Activated naive CD8-positive, alpha-beta T cell treated with anti-CD3 and anti-CD28 coated beads, Interleukin-2, amount 50 U/mL, for 24 hours (primary cell): ENCODE measurements at regions not wholly inside any gene's neighbourhood (a gene's known extent, or its start where the extent isn't known, plus 50 kb on each side); places are given as distances from the start of the nearest gene placed in this dataset.

Source experiments
- ATAC-seq: fragments of 150-1000 bp; cut with Tn5 transposase; one replicate; pipeline ENCODE4 v1.10.0; 2021
- DNase-seq: peaks from one replicate; pipeline ENCODE4 v3.0.0; 2021
- H3K27ac Mint-ChIP-seq: one replicate; pipeline ENCODE4 v1.8.0; 2021; ENCODE audit warnings: mild to moderate bottlenecking, mixed read lengths
- H3K27me3 Mint-ChIP-seq: one replicate; pipeline ENCODE4 v1.8.0; 2021; ENCODE audit warnings: mixed read lengths
- H3K36me3 Mint-ChIP-seq: one replicate; pipeline ENCODE4 v1.8.0; 2021; ENCODE audit warnings: low read depth, mixed read lengths
- H3K4me1 Mint-ChIP-seq: one replicate; pipeline ENCODE4 v1.8.0; 2021; ENCODE audit warnings: mixed read lengths
- H3K4me3 Mint-ChIP-seq: one replicate; pipeline ENCODE4 v1.8.0; 2021; ENCODE audit warnings: mild to moderate bottlenecking, moderate library complexity, mixed read lengths
- H3K9me3 Mint-ChIP-seq: one replicate; pipeline ENCODE4 v1.8.0; 2021; ENCODE audit warnings: mixed read lengths

DNA sequence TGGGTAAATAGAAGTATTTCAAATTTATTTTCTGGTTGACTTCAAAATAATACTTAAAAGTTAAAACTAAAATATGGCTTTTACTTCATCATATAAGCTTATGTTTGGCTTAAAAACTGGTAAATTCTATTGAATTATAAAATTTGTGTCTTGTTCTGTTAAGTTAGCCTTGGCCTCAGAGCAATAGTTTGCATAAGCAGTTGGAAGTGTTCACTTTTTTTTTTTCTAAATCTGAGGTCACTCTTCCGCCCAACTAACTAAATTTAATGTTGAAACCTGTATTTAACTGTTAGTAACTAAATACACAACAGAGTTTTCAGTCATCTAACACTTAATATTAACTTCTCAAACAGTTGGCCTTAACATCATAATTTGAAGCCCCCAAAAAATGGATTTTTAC, 871.7 kb upstream of the ADAMTS5 start:
- no peak overlapping the region for H3K27ac Mint-ChIP-seq
- no peak for DNase-seq

DNA sequence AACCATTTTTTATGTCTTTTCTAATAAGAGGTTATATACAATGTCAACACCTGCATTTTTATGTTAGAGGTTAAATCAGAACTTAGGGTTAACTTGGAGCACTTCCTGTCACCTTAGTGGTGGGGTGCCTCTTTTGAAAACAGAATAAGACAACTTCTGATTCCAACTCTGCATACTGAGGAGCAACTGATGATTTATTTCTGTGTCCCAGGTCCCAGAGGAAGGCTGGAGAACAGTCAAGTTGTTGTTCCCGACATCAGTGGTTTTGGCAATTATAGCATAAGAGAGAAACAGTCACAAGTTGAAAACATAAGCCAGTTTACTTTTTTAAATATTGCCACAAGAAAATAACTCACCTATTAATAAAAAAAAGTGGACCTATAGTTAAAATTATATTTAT, 871.0 kb upstream of the ADAMTS5 start:
- no peak for DNase-seq
- no peak overlapping the region for H3K27ac Mint-ChIP-seq
- no peaks in the 10 kb centered on the region for H3K4me1 Mint-ChIP-seq
- no peaks in the 10 kb centered on the region for H3K36me3 Mint-ChIP-seq
- ATAC-seq: no peak
- H3K9me3 Mint-ChIP-seq: peaks cover 8% of the 10 kb centered on the region
- H3K4me3 Mint-ChIP-seq: no peak overlapping the region
- no peaks in the 10 kb centered on the region for H3K27me3 Mint-ChIP-seq

More for the DNA sequence above, 871.7 kb upstream of the ADAMTS5 start:
- Mint-ChIP-seq H3K4me1 (no peaks in the 10 kb centered on the region), H3K27me3 (no peaks in the 10 kb centered on the region), H3K9me3 (peaks cover 11% of the 10 kb centered on the region), H3K36me3 (no peaks in the 10 kb centered on the region), H3K4me3 (no peak overlapping the region)
- no peak for ATAC-seq

DNA sequence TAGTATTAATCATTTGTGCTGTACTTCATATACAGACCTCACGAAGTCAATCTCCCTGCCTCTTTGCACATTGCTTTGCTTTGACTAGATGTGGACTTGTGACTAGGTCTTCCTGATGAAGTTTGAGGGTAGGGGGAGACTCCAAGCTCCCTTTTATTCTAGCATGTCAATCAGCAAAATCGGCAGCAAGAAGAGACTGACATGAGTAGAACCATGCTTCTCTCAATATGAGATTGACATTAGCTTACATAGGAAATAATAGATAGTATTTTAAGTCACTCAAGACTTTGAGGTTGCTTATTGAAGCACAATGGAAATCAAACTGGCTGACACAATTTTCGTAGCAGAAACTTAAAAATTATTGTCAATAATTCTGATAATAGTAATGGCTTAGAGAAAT, 866.4 kb upstream of the ADAMTS5 start:
- no peak overlapping the region for H3K27ac Mint-ChIP-seq
- H3K9me3 Mint-ChIP-seq: peaks cover 10% of the 10 kb centered on the region
- no peaks in the 10 kb centered on the region for H3K36me3 Mint-ChIP-seq
- no peak for DNase-seq
- no peaks in the 10 kb centered on the region for H3K27me3 Mint-ChIP-seq
- ATAC-seq: no peak
- H3K4me3 Mint-ChIP-seq: no peak overlapping the region
- no peaks in the 10 kb centered on the region for H3K4me1 Mint-ChIP-seq

DNA sequence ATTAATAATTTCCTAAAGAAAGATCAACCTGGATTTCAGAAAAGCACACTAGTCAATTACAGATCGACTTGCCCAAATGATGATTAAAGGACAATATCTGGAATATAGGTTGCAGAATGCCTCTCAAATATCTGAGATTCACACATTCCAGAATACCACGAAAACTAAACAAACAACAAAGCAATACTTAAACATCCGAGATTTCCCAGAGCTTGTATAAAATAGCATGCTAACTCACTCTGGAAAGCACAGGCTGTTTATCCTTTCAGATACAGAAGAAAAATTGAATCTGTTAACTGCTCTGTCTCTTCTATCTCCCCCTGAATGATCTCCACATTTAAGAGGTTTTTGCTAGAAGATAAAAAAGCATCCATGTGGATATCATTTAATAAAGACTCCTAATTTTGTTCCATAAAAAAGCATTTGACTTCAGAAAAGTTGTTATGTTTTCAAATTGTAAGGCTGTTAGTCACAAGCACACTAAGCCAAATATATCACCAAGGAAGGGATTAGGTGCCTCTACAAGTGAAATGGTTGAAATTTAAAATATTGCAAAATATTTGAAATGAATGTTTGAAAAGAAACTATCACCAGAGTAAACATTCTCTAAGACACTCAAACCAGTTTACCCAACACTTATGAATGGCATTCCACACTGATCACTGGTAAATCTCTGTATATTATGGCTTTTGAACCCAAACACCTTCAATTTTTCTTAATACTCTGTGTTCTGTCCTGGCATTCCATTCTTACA, 865.1 kb upstream of the ADAMTS5 start:
- Mint-ChIP-seq H3K9me3 (peaks cover 13% of the 10 kb centered on the region), H3K4me1 (no peaks in the 10 kb centered on the region), H3K36me3 (no peaks in the 10 kb centered on the region), H3K27me3 (no peaks in the 10 kb centered on the region), H3K27ac (no peak overlapping the region), H3K4me3 (no peak overlapping the region)
- DNase-seq: no peak
- ATAC-seq: no peak

DNA sequence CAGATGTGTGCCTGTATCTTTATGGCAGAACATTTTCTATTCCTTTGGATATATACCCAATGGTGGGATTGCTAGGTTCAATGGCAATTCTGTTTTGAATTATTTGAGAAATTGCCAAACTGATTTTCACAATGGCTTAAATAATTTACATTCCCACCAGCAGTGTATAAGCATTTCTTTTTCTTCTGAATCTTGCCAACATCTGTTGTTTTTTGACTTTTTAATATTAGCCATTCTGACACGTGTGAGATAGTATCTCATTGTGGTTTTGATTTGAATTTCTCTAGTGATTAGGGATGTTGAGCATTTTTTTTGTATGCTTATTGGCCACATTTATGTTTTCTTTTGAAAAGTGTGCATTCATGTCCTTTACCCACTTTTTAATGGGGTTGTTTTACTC, 864.3 kb upstream of the ADAMTS5 start:
- peaks cover 17% of the 10 kb centered on the region for H3K9me3 Mint-ChIP-seq
- H3K27ac Mint-ChIP-seq: no peak overlapping the region
- DNase-seq (no peak), ATAC-seq (no peak)
- H3K27me3 Mint-ChIP-seq: no peaks in the 10 kb centered on the region
- H3K4me1 Mint-ChIP-seq: no peaks in the 10 kb centered on the region
- no peak overlapping the region for H3K4me3 Mint-ChIP-seq
- no peaks in the 10 kb centered on the region for H3K36me3 Mint-ChIP-seq

DNA sequence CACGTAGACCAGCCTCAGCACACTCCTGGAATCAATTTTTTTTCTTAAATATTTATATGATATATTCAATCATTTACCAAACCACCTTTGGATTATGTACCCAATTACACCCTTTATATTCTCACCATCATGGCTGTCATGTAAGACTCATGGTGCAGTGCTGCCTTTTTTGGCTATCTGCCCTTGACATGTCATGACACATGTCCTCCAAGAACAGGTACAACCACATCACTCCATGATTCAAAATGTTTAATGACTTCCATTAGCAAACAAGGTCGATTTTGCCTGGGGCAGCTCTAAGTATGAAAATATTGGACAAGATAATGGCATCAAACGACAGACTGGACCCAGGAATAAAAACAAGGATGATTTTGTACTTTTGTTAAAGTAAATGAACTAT, 861.1 kb upstream of the ADAMTS5 start:
- Mint-ChIP-seq H3K4me3 (no peak overlapping the region), H3K27me3 (no peaks in the 10 kb centered on the region), H3K9me3 (peaks cover 26% of the 10 kb centered on the region), H3K27ac (no peak overlapping the region), H3K36me3 (no peaks in the 10 kb centered on the region), H3K4me1 (no peaks in the 10 kb centered on the region)
- ATAC-seq (no peak), DNase-seq (no peak)

DNA sequence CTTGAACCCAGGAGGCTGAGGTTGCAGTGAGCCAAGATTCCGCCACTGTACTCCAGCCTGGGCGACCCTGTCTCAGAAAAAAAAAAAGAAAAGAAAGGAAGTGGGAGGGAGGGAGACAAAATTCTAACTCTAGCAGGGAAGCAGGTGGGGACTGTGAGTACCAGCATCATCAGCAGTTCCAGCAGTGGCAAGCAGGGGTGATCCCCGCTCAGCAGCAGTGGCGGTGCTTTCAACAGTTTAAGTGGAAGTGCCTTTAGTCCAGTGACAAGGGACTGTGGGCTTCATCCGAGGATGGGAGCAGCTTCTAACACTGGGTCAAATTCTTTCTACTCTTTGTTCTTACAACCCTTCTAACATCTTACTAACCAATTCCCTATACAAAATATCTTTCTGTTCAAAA, 858.1 kb upstream of the ADAMTS5 start:
- peaks cover 26% of the 10 kb centered on the region for H3K9me3 Mint-ChIP-seq
- H3K36me3 Mint-ChIP-seq: no peaks in the 10 kb centered on the region
- H3K4me1 Mint-ChIP-seq: no peaks in the 10 kb centered on the region
- H3K4me3 Mint-ChIP-seq: no peak overlapping the region
- DNase-seq (no peak), ATAC-seq (no peak)
- no peaks in the 10 kb centered on the region for H3K27me3 Mint-ChIP-seq
- no peak overlapping the region for H3K27ac Mint-ChIP-seq

DNA sequence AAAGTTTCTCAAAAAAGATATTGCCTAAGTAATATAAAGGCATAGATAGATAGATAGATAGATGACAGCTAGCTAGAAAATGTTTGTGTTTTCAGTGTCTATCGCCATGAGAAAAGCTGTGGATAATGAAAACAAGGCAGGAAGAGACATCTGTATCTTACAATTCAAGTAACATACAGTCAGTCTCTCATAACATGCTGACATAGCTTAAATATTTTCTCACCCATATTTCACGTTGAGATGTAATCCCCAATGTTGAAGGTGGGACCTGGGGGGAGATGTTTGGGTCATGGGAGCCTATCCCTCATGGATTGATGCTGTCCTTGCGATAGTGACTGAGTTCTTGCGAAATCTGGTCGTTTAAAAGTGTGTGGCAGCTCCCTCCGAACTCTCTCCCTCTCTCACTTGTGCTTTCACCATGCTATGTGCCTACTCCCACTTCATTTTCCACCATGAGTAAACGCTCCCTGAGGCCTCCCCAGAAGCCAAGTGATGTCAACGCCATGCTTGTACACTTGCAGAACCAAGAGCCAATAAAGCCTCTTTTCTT, 856.8 kb upstream of the ADAMTS5 start:
- Mint-ChIP-seq H3K9me3 (peaks cover 21% of the 10 kb centered on the region), H3K27ac (no peak overlapping the region), H3K27me3 (no peaks in the 10 kb centered on the region), H3K36me3 (no peaks in the 10 kb centered on the region), H3K4me3 (no peak overlapping the region), H3K4me1 (no peaks in the 10 kb centered on the region)
- no peak for DNase-seq
- ATAC-seq: no peak

DNA sequence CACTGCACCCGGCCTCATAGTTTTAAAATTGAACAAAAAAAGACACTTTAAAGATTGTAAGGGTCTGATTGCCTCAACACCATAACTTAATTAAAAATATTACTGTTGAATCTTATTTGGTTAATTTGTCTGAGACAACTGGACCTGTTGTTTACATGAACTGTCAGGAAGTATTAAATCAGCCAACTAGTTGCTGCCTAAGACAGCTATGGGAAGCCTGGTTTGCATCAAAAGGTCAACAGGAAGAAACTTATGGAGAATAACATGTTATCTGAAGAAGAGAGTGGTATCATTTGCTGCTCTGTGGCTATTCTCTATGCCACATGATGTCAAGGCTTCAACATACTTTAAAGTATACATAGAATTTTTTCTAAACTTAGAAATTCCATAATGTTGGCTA, 853.5 kb upstream of the ADAMTS5 start:
- H3K36me3 Mint-ChIP-seq: no peaks in the 10 kb centered on the region
- H3K27me3 Mint-ChIP-seq: no peaks in the 10 kb centered on the region
- DNase-seq: no peak
- H3K4me1 Mint-ChIP-seq: no peaks in the 10 kb centered on the region
- peaks cover 9% of the 10 kb centered on the region for H3K9me3 Mint-ChIP-seq
- no peak for ATAC-seq
- no peak overlapping the region for H3K27ac Mint-ChIP-seq
- H3K4me3 Mint-ChIP-seq: no peak overlapping the region

DNA sequence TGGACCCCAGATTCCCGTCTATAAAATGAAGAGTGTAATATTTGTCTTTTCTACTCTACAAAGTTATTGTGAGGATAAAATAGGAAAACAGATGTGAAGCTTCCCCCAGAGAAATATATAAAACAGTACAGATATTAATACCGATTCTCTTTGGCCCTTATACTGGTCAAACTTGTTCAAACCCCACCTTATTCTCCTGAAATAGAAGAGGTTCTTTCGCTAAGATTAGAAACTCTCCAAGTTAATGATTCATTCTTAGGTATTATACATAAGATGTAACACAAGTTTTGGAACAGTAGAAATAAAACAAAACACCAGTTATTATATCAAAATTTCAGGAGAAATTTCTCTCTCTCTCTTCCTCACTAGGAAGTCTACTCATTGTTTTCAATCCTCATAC, 852.4 kb upstream of the ADAMTS5 start:
- Mint-ChIP-seq H3K4me1 (no peaks in the 10 kb centered on the region), H3K27me3 (no peaks in the 10 kb centered on the region), H3K9me3 (peaks cover 9% of the 10 kb centered on the region), H3K36me3 (no peaks in the 10 kb centered on the region), H3K27ac (no peak overlapping the region), H3K4me3 (no peak overlapping the region)
- DNase-seq: no peak
- ATAC-seq: no peak

DNA sequence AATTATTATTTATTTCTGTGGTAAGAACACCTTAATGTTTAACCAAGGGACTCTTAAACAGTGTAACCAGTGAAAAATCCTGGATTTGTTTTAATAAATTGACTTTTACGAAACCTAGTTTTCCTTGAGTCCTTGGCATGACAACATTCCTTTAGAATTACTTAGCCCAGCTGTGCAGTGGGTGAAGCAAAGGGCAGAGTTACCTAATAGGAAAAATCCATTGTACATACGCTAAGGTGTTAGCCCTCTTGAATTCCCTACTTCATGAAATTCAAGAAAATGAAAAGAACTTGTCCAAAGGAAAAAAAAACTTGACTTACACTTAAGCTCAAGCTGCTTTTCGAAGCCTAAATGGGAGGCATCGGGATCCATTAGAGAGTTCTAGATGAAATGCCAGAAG, 852.0 kb upstream of the ADAMTS5 start:
- H3K27me3 Mint-ChIP-seq: no peaks in the 10 kb centered on the region
- H3K27ac Mint-ChIP-seq: no peak overlapping the region
- H3K9me3 Mint-ChIP-seq: peaks cover 7% of the 10 kb centered on the region
- no peaks in the 10 kb centered on the region for H3K36me3 Mint-ChIP-seq
- no peak overlapping the region for H3K4me3 Mint-ChIP-seq
- DNase-seq (no peak), ATAC-seq (no peak)
- no peaks in the 10 kb centered on the region for H3K4me1 Mint-ChIP-seq

DNA sequence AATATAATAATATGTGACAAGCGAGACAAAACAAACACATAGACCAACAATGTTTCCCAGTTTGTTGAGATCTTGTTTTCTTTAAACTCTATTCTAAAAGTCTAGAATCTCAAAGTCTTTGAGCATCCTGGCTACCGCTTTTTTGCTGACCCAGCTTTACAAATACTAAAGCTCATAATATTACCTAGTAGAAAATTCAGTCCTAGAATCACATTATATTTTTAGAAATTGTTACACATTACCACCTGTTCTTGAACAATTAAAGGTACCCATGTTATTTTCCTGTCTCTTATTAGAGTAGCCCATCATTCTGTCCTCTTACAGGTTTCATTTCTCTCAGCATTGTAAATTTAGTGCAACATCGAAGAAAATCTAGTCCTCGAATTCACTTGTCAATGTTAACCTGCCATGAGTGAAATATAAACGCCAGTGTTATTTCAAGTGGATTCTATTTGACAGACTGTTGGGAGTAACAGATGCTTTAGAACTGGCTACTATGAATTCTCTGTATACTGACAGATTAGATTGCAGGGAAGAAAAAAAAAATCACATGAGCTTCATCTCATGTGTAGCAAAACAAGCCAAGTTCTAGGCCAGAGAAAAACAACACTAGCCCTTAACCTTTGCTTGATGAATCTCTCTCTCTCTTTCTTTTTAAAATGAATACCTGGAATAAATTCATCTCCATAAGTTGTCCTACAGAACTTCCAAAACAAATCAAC, 851.2 kb upstream of the ADAMTS5 start:
- Mint-ChIP-seq H3K4me3 (no peak overlapping the region), H3K27me3 (no peaks in the 10 kb centered on the region), H3K27ac (no peak overlapping the region), H3K36me3 (no peaks in the 10 kb centered on the region), H3K4me1 (no peaks in the 10 kb centered on the region), H3K9me3 (no peaks in the 10 kb centered on the region)
- ATAC-seq: no peak
- DNase-seq: no peak

DNA sequence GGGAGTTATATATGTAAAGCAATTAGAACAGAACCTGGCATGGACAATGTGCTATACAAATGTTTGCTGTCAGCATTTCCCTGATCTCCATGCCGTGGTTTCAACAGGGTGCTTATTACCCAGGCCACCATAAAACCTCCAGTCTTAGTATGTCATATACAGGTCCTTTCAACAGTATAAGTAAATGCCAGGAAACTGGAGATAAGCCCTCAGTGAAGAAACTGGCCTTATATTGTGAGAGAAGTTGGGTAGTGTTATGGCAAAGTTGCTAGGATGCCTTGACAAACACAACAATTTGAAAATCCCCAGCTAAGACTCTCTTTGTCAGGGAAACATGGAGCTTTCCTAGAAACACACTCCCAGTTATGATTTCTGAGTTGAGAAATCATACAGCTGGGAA, 850.2 kb upstream of the ADAMTS5 start:
- H3K36me3 Mint-ChIP-seq: no peaks in the 10 kb centered on the region
- H3K9me3 Mint-ChIP-seq: no peaks in the 10 kb centered on the region
- ATAC-seq: no peak
- H3K4me3 Mint-ChIP-seq: no peak overlapping the region
- H3K27ac Mint-ChIP-seq: no peak overlapping the region
- no peak for DNase-seq
- no peaks in the 10 kb centered on the region for H3K4me1 Mint-ChIP-seq
- no peaks in the 10 kb centered on the region for H3K27me3 Mint-ChIP-seq

DNA sequence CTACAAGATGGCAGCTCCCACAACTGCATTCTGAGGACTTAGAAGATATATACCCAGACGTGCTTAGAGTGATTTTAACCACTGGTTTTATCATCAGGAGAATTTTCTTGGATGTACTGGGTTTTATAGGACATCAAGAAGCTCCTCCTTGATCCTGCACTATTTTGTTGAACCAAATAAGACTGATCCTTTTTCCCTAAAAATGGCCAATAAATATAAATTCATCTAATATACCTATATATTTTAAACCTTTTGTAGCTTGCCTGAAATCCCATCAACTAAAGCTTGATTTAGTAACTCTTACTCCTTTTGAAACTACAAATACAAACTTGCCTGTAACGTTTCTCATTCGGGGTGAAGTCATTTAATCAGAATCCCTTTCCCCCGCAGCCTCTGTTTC, 849.4 kb upstream of the ADAMTS5 start:
- Mint-ChIP-seq H3K36me3 (no peaks in the 10 kb centered on the region), H3K4me1 (no peaks in the 10 kb centered on the region), H3K27me3 (no peaks in the 10 kb centered on the region), H3K4me3 (no peak overlapping the region), H3K9me3 (no peaks in the 10 kb centered on the region), H3K27ac (no peak overlapping the region)
- DNase-seq: no peak
- ATAC-seq: no peak

DNA sequence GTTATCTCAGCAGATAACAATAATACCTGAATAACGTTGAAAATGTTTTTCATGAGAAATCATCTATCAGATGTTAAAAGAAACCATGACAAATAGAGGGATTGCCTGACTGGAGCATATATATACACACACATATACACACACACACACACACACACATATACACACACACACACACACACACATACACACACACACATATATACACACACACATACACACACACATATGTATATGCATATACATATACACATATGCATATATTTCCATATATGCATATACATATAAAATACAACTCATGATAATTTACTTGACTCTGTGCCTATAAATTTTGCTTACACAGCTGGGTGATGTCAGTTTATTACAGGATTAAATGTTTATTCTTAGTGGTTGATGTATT, 847.3 kb upstream of the ADAMTS5 start:
- Mint-ChIP-seq H3K4me1 (no peaks in the 10 kb centered on the region), H3K27me3 (no peaks in the 10 kb centered on the region), H3K9me3 (no peaks in the 10 kb centered on the region), H3K4me3 (no peak overlapping the region), H3K36me3 (no peaks in the 10 kb centered on the region), H3K27ac (no peak overlapping the region)
- DNase-seq: no peak
- no peak for ATAC-seq
